ENCODE measurements at regions not wholly inside any gene's neighbourhood (a gene's known extent, or its start where the extent isn't known, plus 50 kb on each side); places are given as distances from the start of the nearest gene placed in this dataset.
"Not testable (repeated sequence)": the region's sequence is repeated elsewhere in the genome, so short reads cannot be mapped to it uniquely, and the experiment has no call there.

DNA sequence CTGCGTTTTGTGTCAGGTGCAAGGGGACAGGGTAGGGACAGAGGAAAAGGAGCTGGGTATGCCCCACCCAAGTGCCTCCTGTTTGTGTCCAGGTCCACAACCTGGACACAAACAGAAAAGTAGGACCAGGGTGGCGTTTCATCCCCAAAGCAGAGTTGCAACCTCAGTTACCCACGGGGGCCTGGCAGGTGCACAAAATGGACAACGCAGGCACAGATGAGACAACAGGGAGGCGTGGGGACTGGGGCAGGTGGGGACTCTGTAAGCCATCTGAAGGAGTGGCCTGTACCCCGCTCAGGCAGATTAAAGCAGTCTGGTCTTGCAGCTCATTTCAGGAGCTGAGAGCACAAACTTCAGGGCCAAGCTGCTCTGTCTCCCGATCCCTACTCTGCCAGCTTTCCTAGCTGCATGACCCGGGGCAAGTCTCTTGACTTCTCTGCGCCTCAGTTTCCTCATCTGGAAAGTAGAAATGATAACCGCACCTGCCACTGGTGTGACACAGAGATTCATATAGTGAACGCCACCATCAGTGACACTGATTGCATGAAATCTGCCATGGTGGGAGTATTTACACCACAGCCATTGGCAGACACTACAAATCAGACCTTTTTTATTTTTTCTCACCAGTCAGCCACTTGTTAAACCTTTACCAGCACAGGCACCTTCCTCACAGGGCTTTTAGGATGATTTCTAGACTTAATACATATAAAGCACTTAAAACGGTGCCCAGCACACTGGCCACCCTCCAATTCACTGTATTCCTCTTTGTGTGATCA lies 123.0 kb downstream of the PHETA1 start:
- no peak overlapping the region for H3K4me3 ChIP-seq (ENCODE audit: low read depth, low read length)
- no peak for DNase-seq (ENCODE audit: low read depth)
- TF ChIP-seq CTCF (IDR thresholded peaks at IDR 0.05; ENCODE audit: insufficient read depth, low read depth, low read length), result no peak

- TF ChIP-seq CTCF (IDR thresholded peaks at IDR 0.05; ENCODE audit: insufficient read depth, low read depth, low read length), result no peak
- DNase-seq (ENCODE audit: low read depth), result no peak
- H3K4me3 ChIP-seq (ENCODE audit: low read depth, low read length), result no peak overlapping the region
Observed at GRCh38 chr12:111244673-111245072, 124.2 kb downstream of the PHETA1 start.

DNA sequence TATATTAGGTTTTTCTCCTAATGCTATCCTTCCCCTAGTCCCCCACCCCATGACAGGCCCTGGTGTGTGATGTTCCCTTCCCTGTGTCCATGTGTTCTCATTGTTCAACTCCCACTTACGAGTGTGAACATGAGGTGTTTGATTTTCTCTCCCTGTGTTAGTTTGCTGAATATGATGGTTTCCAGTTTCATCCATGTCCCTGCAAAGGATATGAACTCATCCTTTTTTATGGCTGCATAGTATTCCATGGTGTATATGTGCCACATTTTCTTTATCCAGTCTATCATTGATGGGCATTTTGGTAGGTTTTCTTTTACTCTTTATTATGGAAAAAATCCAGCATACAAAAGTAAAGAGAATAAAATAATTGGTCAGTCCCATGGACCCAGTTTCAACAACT lies 126.1 kb downstream of the PHETA1 start:
- H3K4me3 ChIP-seq (ENCODE audit: low read depth, low read length); DNase-seq (ENCODE audit: low read depth): not testable (repeated sequence)

GRCh38 chr12:111242184-111242583 lies 126.7 kb downstream of the PHETA1 start:
- no peak overlapping the region for H3K4me3 ChIP-seq (ENCODE audit: low read depth, low read length)
- DNase-seq (ENCODE audit: low read depth), result no peak
- TF ChIP-seq CTCF (IDR thresholded peaks at IDR 0.05; ENCODE audit: insufficient read depth, low read depth, low read length), result no peak

DNA sequence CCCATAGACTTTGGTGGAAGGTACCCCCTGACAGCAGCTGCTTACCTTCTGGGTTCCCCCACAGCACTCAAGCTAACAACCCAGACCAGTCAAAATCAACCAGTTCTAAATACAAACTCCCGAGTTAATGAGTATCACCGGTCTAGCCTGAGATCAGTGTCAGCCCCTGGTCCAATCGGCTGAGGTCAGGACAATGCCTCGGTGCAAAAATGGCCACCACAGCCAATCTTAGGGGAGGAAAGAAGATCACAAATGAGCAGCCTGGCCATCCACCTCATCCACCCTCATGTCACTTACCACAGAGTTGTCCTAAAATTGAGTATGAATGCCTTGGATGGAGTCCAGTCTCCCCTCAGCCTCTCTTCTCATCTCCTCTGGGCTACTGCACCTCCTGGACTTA lies 128.5 kb downstream of the PHETA1 start:
- H3K4me3 ChIP-seq (ENCODE audit: low read depth, low read length), result no peak overlapping the region
- TF ChIP-seq CTCF (IDR thresholded peaks at IDR 0.05; ENCODE audit: insufficient read depth, low read depth, low read length), result no peak
- no peak for DNase-seq (ENCODE audit: low read depth)

DNA sequence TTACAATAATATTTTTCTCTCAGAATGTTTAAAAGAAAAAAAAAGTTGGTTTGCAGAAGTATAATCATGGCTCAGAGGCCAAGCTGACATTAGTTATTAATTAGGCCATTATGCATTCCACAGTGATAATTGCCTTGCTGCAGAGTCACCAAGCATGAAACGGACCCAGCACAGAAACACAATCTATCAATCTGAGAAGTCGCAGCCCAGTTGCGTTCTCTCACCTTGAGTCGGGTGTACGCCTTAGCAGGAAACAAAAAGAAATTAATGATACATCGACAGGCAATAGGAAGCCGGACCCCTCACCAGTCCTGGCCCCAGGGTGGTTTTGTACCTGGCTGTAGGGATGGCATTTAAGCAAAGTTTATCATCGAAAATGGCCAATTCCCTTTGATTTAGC lies 129.7 kb downstream of the PHETA1 start:
- H3K4me3 ChIP-seq (ENCODE audit: low read depth, low read length), result no peak overlapping the region
- TF ChIP-seq CTCF (IDR thresholded peaks at IDR 0.05; ENCODE audit: insufficient read depth, low read depth, low read length), result no peak
- no peak for DNase-seq (ENCODE audit: low read depth)

- no peak for TF ChIP-seq CTCF (IDR thresholded peaks at IDR 0.05; ENCODE audit: insufficient read depth, low read depth, low read length)
- DNase-seq (ENCODE audit: low read depth), result no peak
- no peak overlapping the region for H3K4me3 ChIP-seq (ENCODE audit: low read depth, low read length)
Observed at GRCh38 chr12:111238075-111238734, 130.7 kb downstream of the PHETA1 start.

GRCh38 chr12:111234491-111234890 lies 134.4 kb downstream of the PHETA1 start:
- not testable (repeated sequence) for DNase-seq (ENCODE audit: low read depth); H3K4me3 ChIP-seq (ENCODE audit: low read depth, low read length)

All from fibroblast of villous mesenchyme (primary cell).